Suprapubic skin (tissue), 4 donors: ENCODE measurements at regions not wholly inside any gene's neighbourhood (a gene's known extent, or its start where the extent isn't known, plus 50 kb on each side); places are given as distances from the start of the nearest gene placed in this dataset.

ENCODE experiments used
- DNase-seq, 2 donors: peaks; one replicate each; pipeline ENCODE4 v3.0.0-alpha.2; 2019; ENCODE audit warnings: low spot score in 2 of 2
- H3K27ac ChIP-seq: fragments of 200-600 bp; sonication (generic); one replicate; pipeline ENCODE4 v1.5.1; 2019
- H3K27me3 ChIP-seq: fragments of 200-600 bp; sonication (generic); one replicate; pipeline ENCODE4 v1.5.1; 2019
- H3K36me3 ChIP-seq: fragments of 200-600 bp; sonication (generic); one replicate; pipeline ENCODE4 v1.5.1; 2019
- H3K4me1 ChIP-seq: fragments of 200-600 bp; sonication (generic); one replicate; pipeline ENCODE4 v1.5.1; 2019
- H3K4me3 ChIP-seq: fragments of 200-600 bp; sonication (generic); one replicate; pipeline ENCODE4 v1.5.1; 2019; ENCODE audit warnings: mild to moderate bottlenecking
- H3K9me3 ChIP-seq: fragments of 200-600 bp; sonication (generic); one replicate; pipeline ENCODE4 v1.5.1; 2019
- CTCF ChIP-seq, 2 donors: fragments of 200-600 bp in 1 of 2; fragments of 450-650 bp in 1 of 2; sonication (generic) in 1 of 2; IDR thresholded peaks; one replicate each; pipeline ENCODE4 v1.5.1; 2016 to 2019; ENCODE audit warnings: antibody characterized with exemption in 2 of 2, mild to moderate bottlenecking in 1 of 2, moderate library complexity in 1 of 2
- EP300 ChIP-seq: sonication (generic); formaldehyde crosslinking; IDR thresholded peaks from one replicate; pipeline ENCODE4 v1.6.1; 2017; ENCODE audit warnings: antibody characterized with exemption
- POLR2A ChIP-seq, 2 donors: fragments of 450-650 bp; IDR thresholded peaks; one replicate each; pipeline ENCODE4 v1.6.1; 2017; ENCODE audit warnings: antibody characterized with exemption in 2 of 2, mild to moderate bottlenecking in 2 of 2, moderate library complexity in 2 of 2
- POLR2AphosphoS5 ChIP-seq, 3 donors: sonication (generic); formaldehyde crosslinking; IDR thresholded peaks; one replicate each; pipeline ENCODE4 v1.6.1; 2017; ENCODE audit warnings: antibody characterized with exemption in 3 of 3
- WGBS: methylation state at CpG from one replicate; pipeline ENCODE4 v1.1.5; 2018; 5-methylcytosine and 5-hydroxymethylcytosine counted together

- no peak overlapping the region for H3K4me3 ChIP-seq
- whole genome bisulfite sequencing, result 90% methylated on average over 1 of the region's 1 CpG
- TF ChIP-seq POLR2A (IDR thresholded peaks at IDR 0.05), result no peak
- TF ChIP-seq CTCF (IDR thresholded peaks at IDR 0.05), result no peak
- no peak for TF ChIP-seq POLR2AphosphoS5 (IDR thresholded peaks at IDR 0.05)
Observed at GRCh38 chr13:106398289-106398688, 137.2 kb downstream of the EFNB2 start.

GRCh38 chr13:106393776-106394175 is 141.7 kb downstream of the EFNB2 start:
- Histone ChIP-seq H3K4me3 (no peak overlapping the region), H3K27me3 (no peaks in the 10 kb centered on the region), H3K27ac (no peak overlapping the region), H3K4me1 (no peaks in the 10 kb centered on the region), H3K9me3 (no peaks in the 10 kb centered on the region), H3K36me3 (no peaks in the 10 kb centered on the region)
- no peak for TF ChIP-seq EP300
- no peak for TF ChIP-seq POLR2AphosphoS5 (IDR thresholded peaks at IDR 0.05)
- TF ChIP-seq POLR2A (IDR thresholded peaks at IDR 0.05), result no peak
- TF ChIP-seq CTCF (IDR thresholded peaks at IDR 0.05), result no peak
- 48% methylated on average over 3 of the region's 4 CpGs for WGBS
- DNase-seq, result no peak

More at GRCh38 chr13:106398289-106398688, 137.2 kb downstream of the EFNB2 start:
- no peak overlapping the region for H3K27ac ChIP-seq
- no peak for DNase-seq
- no peaks in the 10 kb centered on the region for H3K36me3 ChIP-seq
- H3K27me3 ChIP-seq, result no peaks in the 10 kb centered on the region
- no peaks in the 10 kb centered on the region for H3K9me3 ChIP-seq
- H3K4me1 ChIP-seq, result no peaks in the 10 kb centered on the region

- Histone ChIP-seq H3K27me3 (no peaks in the 10 kb centered on the region), H3K36me3 (no peaks in the 10 kb centered on the region), H3K4me3 (no peak overlapping the region), H3K4me1 (no peaks in the 10 kb centered on the region), H3K9me3 (no peaks in the 10 kb centered on the region), H3K27ac (no peak overlapping the region)
- no peak for TF ChIP-seq EP300
- no peak for TF ChIP-seq CTCF (IDR thresholded peaks at IDR 0.05)
- no peak for TF ChIP-seq POLR2AphosphoS5 (IDR thresholded peaks at IDR 0.05)
- no peak for TF ChIP-seq POLR2A (IDR thresholded peaks at IDR 0.05)
- WGBS, result 92% methylated on average over 6 of the region's 6 CpGs
- DNase-seq, result no peak
Observed at GRCh38 chr13:106391681-106392080, 143.8 kb downstream of the EFNB2 start.

GRCh38 chr13:106391271-106391670 is 144.2 kb downstream of the EFNB2 start:
- 84% methylated on average over 5 of the region's 5 CpGs for WGBS
- no peaks in the 10 kb centered on the region for H3K4me1 ChIP-seq

GRCh38 chr13:106390367-106390766 is 145.1 kb downstream of the EFNB2 start:
- DNase-seq, result no peak
- 56% methylated on average over 1 of the region's 1 CpG for WGBS
- Histone ChIP-seq H3K4me3 (no peak overlapping the region), H3K27me3 (no peaks in the 10 kb centered on the region), H3K36me3 (no peaks in the 10 kb centered on the region), H3K4me1 (no peaks in the 10 kb centered on the region), H3K27ac (no peak overlapping the region), H3K9me3 (no peaks in the 10 kb centered on the region)
- no peak for TF ChIP-seq EP300
- TF ChIP-seq CTCF (IDR thresholded peaks at IDR 0.05), result no peak
- TF ChIP-seq POLR2A (IDR thresholded peaks at IDR 0.05), result no peak
- no peak for TF ChIP-seq POLR2AphosphoS5 (IDR thresholded peaks at IDR 0.05)

More at GRCh38 chr13:106391271-106391670, 144.2 kb downstream of the EFNB2 start:
- Histone ChIP-seq H3K36me3 (no peaks in the 10 kb centered on the region), H3K4me3 (no peak overlapping the region), H3K27me3 (no peaks in the 10 kb centered on the region), H3K27ac (no peak overlapping the region), H3K9me3 (no peaks in the 10 kb centered on the region)
- TF ChIP-seq POLR2AphosphoS5 (IDR thresholded peaks at IDR 0.05) (no peak), CTCF (IDR thresholded peaks at IDR 0.05) (no peak), EP300 (no peak), POLR2A (IDR thresholded peaks at IDR 0.05) (no peak)
- no peak for DNase-seq
